ENCODE measurements at regions not wholly inside any gene's neighbourhood (a gene's known extent, or its start where the extent isn't known, plus 50 kb on each side); places are given as distances from the start of the nearest gene placed in this dataset.

DNA sequence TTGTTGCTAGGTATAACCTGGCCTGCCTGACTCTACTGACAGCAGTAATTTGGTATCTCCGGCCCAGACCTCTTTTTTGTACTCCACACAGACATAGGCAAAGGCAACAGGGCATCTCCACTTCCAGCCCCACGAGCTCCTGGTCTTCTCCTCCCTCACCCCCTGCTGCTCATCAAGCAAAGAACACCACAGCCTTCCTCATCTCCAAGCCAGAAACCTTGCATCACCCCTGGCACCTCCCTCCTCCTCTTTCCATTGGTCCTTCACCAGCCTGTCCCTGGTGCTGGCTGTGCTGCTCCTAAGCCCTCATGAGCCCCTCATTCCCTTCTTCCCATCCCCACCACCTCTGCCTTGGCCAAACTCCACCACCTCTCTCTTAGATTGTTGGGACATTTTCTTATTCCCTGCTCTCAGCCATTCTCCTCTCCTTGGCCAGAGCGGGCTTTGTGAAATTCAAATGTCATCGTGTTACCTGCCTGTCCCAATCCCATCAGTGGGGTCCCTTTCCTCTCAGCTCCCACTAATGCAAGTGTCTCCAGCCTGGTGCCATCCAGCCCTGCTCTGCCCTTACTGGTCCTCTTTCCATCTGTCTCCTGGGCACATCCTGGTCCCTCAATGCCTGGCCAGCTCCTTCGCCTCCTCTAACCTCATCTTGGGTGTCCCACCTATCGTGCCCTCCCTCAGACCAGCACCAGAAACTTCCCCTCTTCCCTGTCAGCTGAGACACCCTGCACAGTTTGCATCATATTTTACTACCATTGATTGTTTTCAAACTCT is 77.4 kb downstream of the INHBB start:
- no peak for TF ChIP-seq CTCF (IDR thresholded peaks at IDR 0.05)
- TF ChIP-seq POLR2A (IDR thresholded peaks at IDR 0.05) = no peak
